ENCODE measurements at regions not wholly inside any gene's neighbourhood (a gene's known extent, or its start where the extent isn't known, plus 50 kb on each side); places are given as distances from the start of the nearest gene placed in this dataset.

DNA sequence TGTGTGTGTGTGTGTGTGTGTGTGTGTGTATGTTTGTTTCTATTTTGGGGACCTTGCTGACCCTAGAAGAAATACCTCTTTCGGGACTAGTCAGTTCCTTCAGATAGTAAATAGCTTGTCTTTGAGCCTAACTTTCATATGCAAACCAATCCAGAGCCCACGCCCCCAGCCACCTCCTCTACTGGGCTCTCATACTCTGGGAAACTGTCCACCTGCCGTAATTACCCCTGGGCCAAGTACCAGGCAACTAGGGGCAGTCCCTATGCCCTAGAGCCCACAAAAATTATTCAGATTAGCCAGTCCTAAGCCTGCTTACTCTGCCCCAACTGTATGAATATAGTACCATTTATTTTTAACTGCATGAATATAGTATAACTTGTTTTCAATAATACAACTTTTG, 970.4 kb downstream of the EPHA4 start:
- in situ Hi-C loops (cut with MboI) (no loop called here), intact Hi-C loops (cut with micrococcal nuclease) (no loop called here)
- Histone ChIP-seq H3K9me1 (ENCODE audit: control insufficient read depth, insufficient read depth, low read length) (no peaks in the 10 kb centered on the region), H2AFZ (ENCODE audit: low read depth, low read length) (no peak overlapping the region), H3K27ac (ENCODE audit: extremely low read depth, low read depth, low read length) (no peak overlapping the region), H3K36me3 (ENCODE audit: control insufficient read depth, insufficient read depth, low read length) (no peaks in the 10 kb centered on the region), H3K9ac (ENCODE audit: insufficient read depth in 1 of 2, low read depth in 2 of 2, low read length in 2 of 2) (no peak overlapping the region), H3K9me3 (replicated peaks; ENCODE audit: control insufficient read depth, insufficient read depth, low read depth, low read length) (no peaks in the 10 kb centered on the region), H3K27me3 (ENCODE audit: control insufficient read depth in 2 of 2, insufficient read depth in 2 of 2, low read length in 2 of 2) (no peaks in the 10 kb centered on the region), H3K79me2 (ENCODE audit: control insufficient read depth, insufficient read depth, low read length) (no peaks in the 10 kb centered on the region), H3K4me2 (ENCODE audit: insufficient read depth, low read length) (no peak overlapping the region), H3K4me1 (replicated peaks in 1 of 2; ENCODE audit: control insufficient read depth in 2 of 2, insufficient read depth in 2 of 2, low read length in 2 of 2) (no peaks in the 10 kb centered on the region), H4K20me1 (replicated peaks; ENCODE audit: control insufficient read depth, insufficient read depth, low read length) (no peaks in the 10 kb centered on the region), H3K4me3 (no peak overlapping the region)
- no peak for FAIRE-seq
- no TSS peak for BruUV-seq (replicated peaks)
- ChIA-PET CTCF (ENCODE audit: low intra/inter-chr PET ratio) (no interaction called here), POLR2A (no interaction called here)
- ATAC-seq = no peak
- WGBS (ENCODE audit: insufficient coverage, low coverage, missing lambda C conversion rate) = 0% methylated on average over 2 of the region's 3 CpGs
- DNase-seq (ENCODE audit: extremely low read depth in 1 of 4, low spot score in 3 of 4) = no peak
- TF ChIP-seq PTTG1 (tag; IDR thresholded peaks at IDR 0.05; ENCODE audit: low read depth) (no peak), HOXB6 (CRISPR knock-in tag; IDR thresholded peaks at IDR 0.05; ENCODE audit: borderline replicate concordance) (no peak), L3MBTL2 (IDR thresholded peaks at IDR 0.05) (no peak), ZZZ3 (IDR thresholded peaks at IDR 0.05) (no peak), ASH1L (IDR thresholded peaks at IDR 0.05; ENCODE audit: borderline replicate concordance, low read depth, partially characterized antibody) (no peak), ZNF431 (CRISPR knock-in tag; IDR thresholded peaks at IDR 0.05) (no peak), KHSRP (IDR thresholded peaks at IDR 0.05) (no peak), JUND (IDR thresholded peaks at IDR 0.05; ENCODE audit: borderline replicate concordance, low read depth, low read length) (no peak), JUND (tag; IDR thresholded peaks at IDR 0.05; ENCODE audit: borderline replicate concordance, low read depth, low read length) (no peak), ZNF197 (CRISPR knock-in tag; IDR thresholded peaks at IDR 0.05; ENCODE audit: low read depth) (no peak), TGIF2 (CRISPR knock-in tag; IDR thresholded peaks at IDR 0.05) (no peak), TFAM (CRISPR knock-in tag; conservative IDR thresholded peaks at IDR 0.05) (no peak)
- TF ChIP-seq, protein P1, sequence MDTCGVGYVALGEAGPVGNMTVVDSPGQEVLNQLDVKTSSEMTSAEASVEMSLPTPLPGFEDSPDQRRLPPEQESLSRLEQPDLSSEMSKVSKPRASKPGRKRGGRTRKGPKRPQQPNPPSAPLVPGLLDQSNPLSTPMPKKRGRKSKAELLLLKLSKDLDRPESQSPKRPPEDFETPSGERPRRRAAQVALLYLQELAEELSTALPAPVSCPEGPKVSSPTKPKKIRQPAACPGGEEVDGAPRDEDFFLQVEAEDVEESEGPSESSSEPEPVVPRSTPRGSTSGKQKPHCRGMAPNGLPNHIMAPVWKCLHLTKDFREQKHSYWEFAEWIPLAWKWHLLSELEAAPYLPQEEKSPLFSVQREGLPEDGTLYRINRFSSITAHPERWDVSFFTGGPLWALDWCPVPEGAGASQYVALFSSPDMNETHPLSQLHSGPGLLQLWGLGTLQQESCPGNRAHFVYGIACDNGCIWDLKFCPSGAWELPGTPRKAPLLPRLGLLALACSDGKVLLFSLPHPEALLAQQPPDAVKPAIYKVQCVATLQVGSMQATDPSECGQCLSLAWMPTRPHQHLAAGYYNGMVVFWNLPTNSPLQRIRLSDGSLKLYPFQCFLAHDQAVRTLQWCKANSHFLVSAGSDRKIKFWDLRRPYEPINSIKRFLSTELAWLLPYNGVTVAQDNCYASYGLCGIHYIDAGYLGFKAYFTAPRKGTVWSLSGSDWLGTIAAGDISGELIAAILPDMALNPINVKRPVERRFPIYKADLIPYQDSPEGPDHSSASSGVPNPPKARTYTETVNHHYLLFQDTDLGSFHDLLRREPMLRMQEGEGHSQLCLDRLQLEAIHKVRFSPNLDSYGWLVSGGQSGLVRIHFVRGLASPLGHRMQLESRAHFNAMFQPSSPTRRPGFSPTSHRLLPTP (IDR thresholded peaks at IDR 0.05; ENCODE audit: borderline replicate concordance, extremely low read depth, insufficient read length) = no peak
- TF ChIP-seq, protein P2, sequence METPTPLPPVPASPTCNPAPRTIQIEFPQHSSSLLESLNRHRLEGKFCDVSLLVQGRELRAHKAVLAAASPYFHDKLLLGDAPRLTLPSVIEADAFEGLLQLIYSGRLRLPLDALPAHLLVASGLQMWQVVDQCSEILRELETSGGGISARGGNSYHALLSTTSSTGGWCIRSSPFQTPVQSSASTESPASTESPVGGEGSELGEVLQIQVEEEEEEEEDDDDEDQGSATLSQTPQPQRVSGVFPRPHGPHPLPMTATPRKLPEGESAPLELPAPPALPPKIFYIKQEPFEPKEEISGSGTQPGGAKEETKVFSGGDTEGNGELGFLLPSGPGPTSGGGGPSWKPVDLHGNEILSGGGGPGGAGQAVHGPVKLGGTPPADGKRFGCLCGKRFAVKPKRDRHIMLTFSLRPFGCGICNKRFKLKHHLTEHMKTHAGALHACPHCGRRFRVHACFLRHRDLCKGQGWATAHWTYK (CRISPR knock-in tag; IDR thresholded peaks at IDR 0.05) = no peak
- TF ChIP-seq, protein P3, sequence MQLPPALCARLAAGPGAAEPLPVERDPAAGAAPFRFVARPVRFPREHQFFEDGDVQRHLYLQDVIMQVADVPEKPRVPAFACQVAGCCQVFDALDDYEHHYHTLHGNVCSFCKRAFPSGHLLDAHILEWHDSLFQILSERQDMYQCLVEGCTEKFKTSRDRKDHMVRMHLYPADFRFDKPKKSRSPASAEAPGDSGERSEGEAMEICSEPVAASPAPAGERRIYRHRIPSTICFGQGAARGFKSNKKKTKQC (CRISPR knock-in tag; IDR thresholded peaks at IDR 0.05) = no peak
- TF ChIP-seq, protein P4, sequence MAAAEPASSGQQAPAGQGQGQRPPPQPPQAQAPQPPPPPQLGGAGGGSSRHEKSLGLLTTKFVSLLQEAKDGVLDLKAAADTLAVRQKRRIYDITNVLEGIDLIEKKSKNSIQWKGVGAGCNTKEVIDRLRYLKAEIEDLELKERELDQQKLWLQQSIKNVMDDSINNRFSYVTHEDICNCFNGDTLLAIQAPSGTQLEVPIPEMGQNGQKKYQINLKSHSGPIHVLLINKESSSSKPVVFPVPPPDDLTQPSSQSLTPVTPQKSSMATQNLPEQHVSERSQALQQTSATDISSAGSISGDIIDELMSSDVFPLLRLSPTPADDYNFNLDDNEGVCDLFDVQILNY (CRISPR knock-in tag; IDR thresholded peaks at IDR 0.05) = no peak

Measured in K562 (cell line).